ENCODE measurements at regions not wholly inside any gene's neighbourhood (a gene's known extent, or its start where the extent isn't known, plus 50 kb on each side); places are given as distances from the start of the nearest gene placed in this dataset.

- Mint-ChIP-seq H3K27ac (no peak overlapping the region), H3K4me1 (ENCODE audit: low read depth) (no peaks in the 10 kb centered on the region), H3K9me3 (no peaks in the 10 kb centered on the region), H3K27me3 (peaks cover 36% of the 10 kb centered on the region), H3K36me3 (ENCODE audit: low read depth) (no peaks in the 10 kb centered on the region), H3K4me3 (no peak overlapping the region)
- CTCF ChIA-PET, result no interaction called here
- POLR2A ChIA-PET, result no interaction called here
- no peak for ATAC-seq (ENCODE audit: poor library complexity)
- DNase-seq, result no peak
- no peaks in the 10 kb centered on the region for H3K4me1 ChIP-seq (ENCODE audit: insufficient read depth, low read length)
- no peaks in the 10 kb centered on the region for H3K36me3 ChIP-seq (ENCODE audit: insufficient read depth, low read length)
- H3K27ac ChIP-seq (ENCODE audit: low read depth in 1 of 2, low read length in 2 of 2), result no peak overlapping the region
- no peak for TF ChIP-seq CTCF (IDR thresholded peaks at IDR 0.05)
- H3K4me3 ChIP-seq (ENCODE audit: low read length), result no peak overlapping the region
- H3K9me3 ChIP-seq (ENCODE audit: control insufficient read depth in 1 of 2, insufficient read depth in 1 of 2, low read length in 2 of 2), result peaks cover 0 to 13% of the 10 kb centered on the region in 2 experiments
- intact Hi-C loops (cut with DNase I, micrococcal nuclease), result no loop called here
- no peaks in the 10 kb centered on the region for H3K27me3 ChIP-seq (ENCODE audit: control insufficient read depth in 1 of 2, insufficient read depth in 2 of 2, low read length in 2 of 2)
These were observed 177.9 kb downstream of the TFAP2C start for GRCh38 chr20:56806952-56807517.

DNA sequence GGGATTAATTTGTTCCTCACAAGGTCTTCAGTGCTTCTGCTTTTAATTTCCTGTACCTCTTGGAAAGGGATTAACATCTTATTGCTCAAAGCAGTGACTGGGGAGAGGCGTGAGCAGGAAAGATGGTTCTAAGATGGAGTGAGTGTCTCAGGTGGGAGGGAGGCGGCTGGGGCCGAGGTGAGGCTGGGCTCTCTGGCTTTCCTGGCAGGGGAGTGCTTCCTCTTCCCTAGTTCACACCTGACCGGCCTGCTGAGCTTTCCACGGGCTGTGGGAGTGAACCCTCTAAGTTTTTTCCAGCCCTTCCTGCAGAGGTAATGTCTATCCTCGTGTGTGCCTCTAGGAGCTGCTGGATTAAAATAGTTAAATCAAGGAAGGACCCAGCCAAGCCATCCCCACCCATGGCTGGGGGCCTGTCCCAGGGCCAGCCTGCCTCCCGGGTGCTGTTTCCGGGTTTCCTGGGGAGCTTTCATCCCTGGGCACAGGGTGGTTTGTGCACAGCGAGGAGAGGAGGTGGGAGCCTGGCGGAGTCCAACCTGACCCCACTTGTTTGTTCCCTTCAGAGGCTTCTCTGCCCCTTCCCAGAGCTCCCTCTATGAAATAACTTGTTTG is 179.1 kb downstream of the TFAP2C start:
- no peaks in the 10 kb centered on the region for H3K4me1 Mint-ChIP-seq (ENCODE audit: low read depth)
- H3K27ac Mint-ChIP-seq, result no peak overlapping the region
- peaks cover 2% of the 10 kb centered on the region for H3K9me3 Mint-ChIP-seq
- peaks cover 36% of the 10 kb centered on the region for H3K27me3 Mint-ChIP-seq
- no peaks in the 10 kb centered on the region for H3K4me1 ChIP-seq (ENCODE audit: insufficient read depth, low read length)
- H3K36me3 Mint-ChIP-seq (ENCODE audit: low read depth), result no peaks in the 10 kb centered on the region
- POLR2A ChIA-PET, result no interaction called here
- peaks cover 0 to 8% of the 10 kb centered on the region in 2 experiments for H3K9me3 ChIP-seq (ENCODE audit: control insufficient read depth in 1 of 2, insufficient read depth in 1 of 2, low read length in 2 of 2)
- no peaks in the 10 kb centered on the region for H3K27me3 ChIP-seq (ENCODE audit: control insufficient read depth in 1 of 2, insufficient read depth in 2 of 2, low read length in 2 of 2)
- ATAC-seq (ENCODE audit: poor library complexity) (no peak), DNase-seq (no peak)
- H3K4me3 ChIP-seq (ENCODE audit: low read length), result no peak overlapping the region
- no peaks in the 10 kb centered on the region for H3K36me3 ChIP-seq (ENCODE audit: insufficient read depth, low read length)
- intact Hi-C loops (cut with DNase I, micrococcal nuclease), result no loop called here
- CTCF ChIA-PET, result no interaction called here
- no peak overlapping the region for H3K4me3 Mint-ChIP-seq
- no peak for TF ChIP-seq CTCF (IDR thresholded peaks at IDR 0.05)
- no peak overlapping the region for H3K27ac ChIP-seq (ENCODE audit: low read depth in 1 of 2, low read length in 2 of 2)

- Histone ChIP-seq H3K27ac (ENCODE audit: low read depth in 1 of 2, low read length in 2 of 2) (no peak overlapping the region), H3K4me1 (ENCODE audit: insufficient read depth, low read length) (no peaks in the 10 kb centered on the region), H3K9me3 (ENCODE audit: control insufficient read depth in 1 of 2, insufficient read depth in 1 of 2, low read length in 2 of 2) (peaks cover 0 to 8% of the 10 kb centered on the region in 2 experiments), H3K4me3 (ENCODE audit: low read length) (no peak overlapping the region), H3K36me3 (ENCODE audit: insufficient read depth, low read length) (no peaks in the 10 kb centered on the region), H3K27me3 (ENCODE audit: control insufficient read depth in 1 of 2, insufficient read depth in 2 of 2, low read length in 2 of 2) (no peaks in the 10 kb centered on the region)
- ChIA-PET CTCF (no interaction called here), POLR2A (no interaction called here)
- DNase-seq (no peak), ATAC-seq (ENCODE audit: poor library complexity) (no peak)
- Mint-ChIP-seq H3K27me3 (peaks cover 36% of the 10 kb centered on the region), H3K4me1 (ENCODE audit: low read depth) (no peaks in the 10 kb centered on the region), H3K4me3 (no peak overlapping the region), H3K36me3 (ENCODE audit: low read depth) (no peaks in the 10 kb centered on the region), H3K27ac (no peak overlapping the region), H3K9me3 (peaks cover 2% of the 10 kb centered on the region)
- no peak for TF ChIP-seq CTCF (IDR thresholded peaks at IDR 0.05)
- intact Hi-C loops (cut with DNase I, micrococcal nuclease), result no loop called here
These were observed 179.6 kb downstream of the TFAP2C start for GRCh38 chr20:56808732-56809131.

Data from CD4-positive, alpha-beta T cell (primary cell).